Spinal cord (tissue), 9 donors: ENCODE measurements at regions not wholly inside any gene's neighbourhood (a gene's known extent, or its start where the extent isn't known, plus 50 kb on each side); places are given as distances from the start of the nearest gene placed in this dataset.
"Not testable (repeated sequence)": the region's sequence is repeated elsewhere in the genome, so short reads cannot be mapped to it uniquely, and the experiment has no call there.

Experiments
- DNase-seq, 6 donors: peaks; one replicate each; pipeline versions ENCODE4 v3.0.0 to v3.0.0-alpha.2; 2013 to 2015; ENCODE audit warnings: low spot score in 6 of 6, low read depth in 4 of 6
- H3K27ac ChIP-seq: one replicate; pipeline ENCODE4 v1.5.1; 2013; ENCODE audit warnings: low read depth, low read length, control low read depth
- H3K27me3 ChIP-seq: one replicate; pipeline ENCODE4 v1.6.1; 2013; ENCODE audit warnings: low read length; ENCODE audit not compliant: control insufficient read depth, insufficient read depth
- H3K36me3 ChIP-seq: one replicate; pipeline ENCODE4 v1.6.1; 2013; ENCODE audit warnings: low read length; ENCODE audit not compliant: control insufficient read depth, insufficient read depth
- H3K4me1 ChIP-seq: one replicate; pipeline ENCODE4 v1.6.1; 2013; ENCODE audit warnings: low read length; ENCODE audit not compliant: control insufficient read depth, insufficient read depth
- H3K4me3 ChIP-seq: one replicate; pipeline ENCODE4 v1.5.1; 2013; ENCODE audit warnings: low read depth, low read length, control low read depth
- H3K9me3 ChIP-seq: one replicate; pipeline ENCODE4 v1.6.1; 2013; ENCODE audit warnings: low read length; ENCODE audit not compliant: control insufficient read depth, insufficient read depth
- WGBS: methylation state at CpG from one replicate; pipeline ENCODE4 v1.1.5; 2013; ENCODE audit warnings: missing lambda C conversion rate; ENCODE audit not compliant: insufficient coverage; 5-methylcytosine and 5-hydroxymethylcytosine counted together
- donor health status: healthy.

DNA sequence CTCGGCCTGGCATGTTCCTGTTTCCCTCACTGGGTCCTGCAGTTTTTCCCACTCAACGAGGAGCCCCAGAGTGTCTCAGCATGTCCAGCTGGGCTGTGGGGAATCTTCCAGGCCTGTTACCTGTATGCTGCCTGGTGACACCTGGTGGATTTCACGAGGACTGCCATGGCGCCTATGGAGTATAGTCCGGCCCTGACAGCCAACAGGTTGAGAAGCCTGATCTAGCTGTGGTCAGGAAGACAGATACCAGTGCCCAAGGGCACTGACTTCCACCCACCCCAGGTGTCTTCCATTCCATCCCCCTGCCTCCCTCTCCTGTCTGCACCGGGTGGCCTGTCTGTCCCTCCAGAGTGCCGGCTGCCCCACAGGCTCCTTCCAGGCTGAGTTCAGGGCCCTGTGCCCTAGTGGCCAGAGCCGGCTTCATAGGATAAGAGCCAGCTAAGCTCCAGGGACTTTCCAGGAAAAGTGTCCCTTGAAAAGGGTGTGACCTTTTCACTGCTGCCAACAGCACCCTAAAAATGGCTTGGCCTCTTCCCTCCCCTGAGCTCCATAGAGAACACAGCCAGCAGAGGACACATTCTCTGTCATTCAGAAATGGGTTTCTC, 129.4 kb upstream of the AKAP13 start:
- not testable (repeated sequence) for H3K4me1 ChIP-seq, DNase-seq, H3K27ac ChIP-seq, H3K36me3 ChIP-seq, H3K27me3 ChIP-seq, H3K9me3 ChIP-seq, H3K4me3 ChIP-seq
- 80% methylated on average over 2 of the region's 8 CpGs for WGBS

DNA sequence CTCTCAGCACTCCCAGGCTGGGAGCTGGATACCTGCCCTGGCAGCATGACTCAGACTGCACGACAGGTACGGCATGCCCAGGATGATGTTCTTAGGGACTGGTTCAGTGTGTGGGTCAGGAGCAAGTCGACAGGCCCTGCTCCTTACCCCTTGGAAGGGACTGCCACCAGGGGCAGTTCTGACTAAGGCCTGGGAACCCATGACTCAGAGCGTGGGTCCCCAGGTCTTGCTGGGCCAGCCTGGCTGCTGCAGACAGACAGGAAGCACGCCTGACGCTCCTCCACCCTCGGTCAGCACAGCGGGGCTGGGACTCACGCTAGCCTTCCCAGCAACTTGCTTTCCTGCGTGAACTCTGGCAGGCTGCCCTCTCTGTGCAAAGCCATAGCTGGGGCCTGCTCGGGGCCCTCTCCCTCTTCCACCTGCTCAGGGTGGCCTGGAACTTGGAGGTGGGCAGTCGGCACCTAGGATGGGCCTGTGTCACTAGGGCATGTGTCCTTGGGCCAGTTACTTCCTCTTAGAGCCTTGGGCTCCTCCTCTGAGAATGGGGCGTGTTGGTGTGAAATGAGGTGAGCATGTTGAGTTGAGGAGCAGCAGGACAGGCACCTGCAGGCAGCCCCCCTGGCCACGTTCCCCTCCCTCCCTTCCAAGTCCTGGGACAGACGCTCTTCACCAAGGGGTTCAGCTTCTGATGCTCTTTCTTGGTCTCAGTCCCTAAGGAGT, 127.0 kb upstream of the AKAP13 start:
- not testable (repeated sequence) for H3K9me3 ChIP-seq, DNase-seq, H3K36me3 ChIP-seq, H3K27me3 ChIP-seq, H3K4me1 ChIP-seq, H3K27ac ChIP-seq, H3K4me3 ChIP-seq
- 80% methylated on average over 4 of the region's 15 CpGs for WGBS

DNA sequence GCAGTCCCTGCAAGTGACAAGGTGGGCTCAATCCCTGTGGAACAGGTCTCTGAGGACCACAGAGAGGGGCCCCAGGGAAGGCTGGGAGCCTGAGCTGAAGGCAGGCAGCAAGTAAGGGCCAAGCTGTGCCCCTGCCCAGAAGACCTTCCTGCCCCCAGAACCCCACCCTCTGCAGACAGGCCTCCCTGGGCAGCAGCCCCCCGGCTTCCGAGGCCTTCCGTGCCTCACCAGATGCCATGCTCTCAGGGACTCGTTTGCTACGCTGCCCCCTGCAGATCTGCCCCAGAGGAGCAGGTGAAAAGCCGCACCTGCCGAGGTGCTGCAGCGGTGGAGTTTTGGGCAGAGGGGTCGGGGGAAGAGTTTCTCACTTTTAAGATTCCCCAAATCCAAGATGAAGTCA, 125.4 kb upstream of the AKAP13 start:
- WGBS: no CpG with 5 or more reads among the region's 9 CpGs
- H3K4me1 ChIP-seq, H3K9me3 ChIP-seq, H3K27ac ChIP-seq, H3K4me3 ChIP-seq, H3K27me3 ChIP-seq, DNase-seq, H3K36me3 ChIP-seq: not testable (repeated sequence)

DNA sequence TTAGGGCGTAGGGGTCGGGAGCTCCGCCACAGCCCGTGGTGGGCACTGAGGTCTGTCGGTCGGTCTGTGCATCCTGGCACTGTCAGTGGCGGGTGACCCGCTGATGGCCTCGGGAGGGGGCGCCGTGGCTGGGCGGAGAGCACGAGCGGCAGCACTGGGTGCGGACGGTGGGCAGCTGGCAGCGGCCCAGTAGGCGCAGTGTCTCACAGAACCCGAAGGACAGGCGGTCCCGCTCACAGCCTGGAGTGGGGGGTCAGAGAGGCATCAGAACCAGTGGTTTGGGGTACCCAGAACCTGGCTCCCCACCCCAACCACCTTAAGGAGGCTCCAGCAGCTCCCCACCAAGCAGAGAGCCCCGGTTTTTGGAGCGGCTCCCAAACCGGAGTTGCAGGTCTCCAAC, 124.9 kb upstream of the AKAP13 start:
- DNase-seq, H3K4me3 ChIP-seq, H3K27me3 ChIP-seq, H3K9me3 ChIP-seq, H3K27ac ChIP-seq, H3K36me3 ChIP-seq, H3K4me1 ChIP-seq: not testable (repeated sequence)
- 85% methylated on average over 10 of the region's 24 CpGs for WGBS

DNA sequence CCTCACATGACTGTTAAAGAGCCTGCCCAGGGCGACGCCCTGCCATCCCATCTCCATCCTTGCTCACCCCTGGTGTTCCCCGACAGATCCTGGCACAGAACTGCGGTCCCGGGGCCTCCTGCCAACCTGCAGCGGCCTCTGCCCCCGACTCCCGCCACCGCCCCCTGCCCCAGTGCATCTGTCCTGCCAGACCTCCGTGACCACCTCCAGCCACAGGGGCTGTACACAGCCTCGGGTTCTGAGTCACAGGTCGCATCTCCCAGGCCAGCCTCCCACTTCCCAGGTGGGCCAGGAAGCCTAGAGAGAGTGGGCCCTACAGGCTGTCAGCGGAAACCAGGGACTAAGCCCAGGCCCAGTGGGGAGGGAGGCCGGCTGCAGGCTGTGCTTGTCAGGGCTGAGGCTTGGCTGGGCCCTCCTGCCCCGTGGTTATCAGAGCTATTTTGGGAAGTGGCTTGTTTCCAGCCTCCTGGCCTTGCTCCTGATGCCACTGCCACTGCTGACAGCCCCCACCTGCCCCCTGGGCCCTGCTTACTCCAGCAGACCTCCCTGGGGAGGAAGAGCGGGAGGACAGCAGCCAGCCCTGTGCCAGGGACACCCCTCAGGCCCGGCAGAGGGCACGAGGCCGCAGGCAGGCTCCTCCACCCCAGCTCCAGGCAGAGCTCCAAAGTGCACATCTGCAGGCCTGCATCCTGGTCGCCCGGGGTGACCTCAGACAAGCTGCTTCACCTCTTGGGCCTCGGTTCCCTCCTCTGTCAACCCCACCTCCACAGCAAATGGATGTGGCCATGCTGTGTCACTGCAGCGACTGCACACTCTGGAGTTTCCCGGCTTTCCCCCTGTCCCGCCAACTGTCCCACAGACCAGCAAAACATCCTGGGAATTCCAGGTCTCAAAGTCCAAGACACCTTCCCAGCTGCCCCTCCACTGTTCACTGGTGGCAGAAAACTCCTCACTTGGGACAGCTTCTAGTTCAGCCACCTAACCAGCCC, 124.1 kb upstream of the AKAP13 start:
- H3K9me3 ChIP-seq, H3K27ac ChIP-seq, H3K4me1 ChIP-seq, H3K36me3 ChIP-seq, H3K4me3 ChIP-seq, H3K27me3 ChIP-seq, DNase-seq: not testable (repeated sequence)
- WGBS: 82% methylated on average over 10 of the region's 25 CpGs

DNA sequence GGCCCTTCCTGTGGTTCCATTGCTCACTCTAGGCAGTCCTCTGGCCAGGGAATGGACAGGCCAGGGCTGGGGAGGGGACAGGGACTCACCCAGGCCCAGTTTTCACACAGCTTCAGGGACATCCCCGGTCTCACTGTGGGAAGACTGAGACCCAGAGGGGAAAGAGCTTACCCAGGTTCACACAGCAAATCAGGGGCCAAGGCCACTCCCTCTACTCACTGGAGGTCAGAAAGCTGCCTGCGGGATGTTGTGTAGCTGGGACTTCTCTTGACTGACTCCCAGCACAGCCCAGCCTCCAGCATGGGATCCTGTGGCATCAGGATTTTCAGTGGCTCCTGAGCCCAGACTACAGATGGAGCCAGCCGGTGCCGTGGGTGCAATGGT, 122.3 kb upstream of the AKAP13 start:
- H3K4me1 ChIP-seq, H3K27me3 ChIP-seq, DNase-seq, H3K4me3 ChIP-seq, H3K27ac ChIP-seq, H3K9me3 ChIP-seq, H3K36me3 ChIP-seq: not testable (repeated sequence)
- WGBS: 72% methylated on average over 2 of the region's 4 CpGs

DNA sequence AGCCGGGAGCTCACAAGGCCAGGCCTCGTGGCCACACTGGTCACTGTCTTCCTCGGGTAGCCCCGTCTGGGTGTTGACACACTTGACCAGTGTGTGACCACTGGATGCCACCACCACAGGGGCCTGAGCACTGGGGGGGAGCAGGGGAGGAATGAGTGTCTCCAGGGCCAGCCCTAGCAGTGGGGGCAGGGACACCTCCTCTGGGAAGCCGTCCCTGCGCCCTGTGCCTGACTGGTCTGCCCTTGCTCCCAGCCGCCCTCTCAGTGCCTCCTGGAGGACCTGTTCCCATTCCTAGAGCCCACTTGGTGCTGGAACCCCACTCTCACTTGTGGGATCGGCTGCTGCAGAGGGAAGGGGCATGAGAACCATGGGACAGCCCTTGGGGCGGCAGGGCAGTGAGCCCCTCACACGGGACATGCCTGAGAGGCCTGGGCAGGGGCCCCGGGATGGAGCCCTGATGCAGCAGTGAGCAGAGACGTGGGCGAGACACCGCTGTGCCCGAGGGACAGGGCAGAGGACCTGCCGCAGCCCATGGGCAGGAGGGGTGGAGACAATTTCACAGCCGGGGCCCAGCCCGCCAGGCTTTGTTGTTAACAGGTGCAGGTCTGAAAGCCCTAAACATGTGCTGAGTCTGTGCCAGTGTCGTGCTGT, 121.7 kb upstream of the AKAP13 start:
- not testable (repeated sequence) for DNase-seq, H3K4me3 ChIP-seq, H3K4me1 ChIP-seq, H3K36me3 ChIP-seq, H3K27ac ChIP-seq, H3K9me3 ChIP-seq, H3K27me3 ChIP-seq
- WGBS: 94% methylated on average over 4 of the region's 19 CpGs

DNA sequence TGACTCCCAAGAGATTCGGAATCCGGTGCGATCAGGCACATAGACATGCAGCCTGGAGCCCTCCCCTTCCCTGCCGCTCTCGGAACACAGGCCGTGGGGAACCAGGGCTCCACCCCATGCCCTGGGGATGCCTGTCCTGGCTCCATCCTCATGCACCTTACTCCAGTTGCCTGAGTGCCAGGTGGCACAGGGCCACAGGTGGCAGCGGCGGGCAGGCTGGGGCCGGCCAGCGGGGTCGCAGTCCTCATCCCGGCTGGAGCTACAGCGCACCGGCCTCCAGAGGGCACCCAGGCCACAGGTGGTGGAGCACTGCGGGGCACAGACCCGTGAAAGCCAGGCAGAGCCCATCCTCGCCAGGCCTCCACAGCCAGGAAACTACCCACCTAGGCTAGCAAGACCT, 119.9 kb upstream of the AKAP13 start:
- not testable (repeated sequence) for H3K4me1 ChIP-seq, H3K9me3 ChIP-seq, H3K27ac ChIP-seq, H3K36me3 ChIP-seq, H3K27me3 ChIP-seq, DNase-seq, H3K4me3 ChIP-seq
- WGBS: no CpG with 5 or more reads among the region's 17 CpGs

DNA sequence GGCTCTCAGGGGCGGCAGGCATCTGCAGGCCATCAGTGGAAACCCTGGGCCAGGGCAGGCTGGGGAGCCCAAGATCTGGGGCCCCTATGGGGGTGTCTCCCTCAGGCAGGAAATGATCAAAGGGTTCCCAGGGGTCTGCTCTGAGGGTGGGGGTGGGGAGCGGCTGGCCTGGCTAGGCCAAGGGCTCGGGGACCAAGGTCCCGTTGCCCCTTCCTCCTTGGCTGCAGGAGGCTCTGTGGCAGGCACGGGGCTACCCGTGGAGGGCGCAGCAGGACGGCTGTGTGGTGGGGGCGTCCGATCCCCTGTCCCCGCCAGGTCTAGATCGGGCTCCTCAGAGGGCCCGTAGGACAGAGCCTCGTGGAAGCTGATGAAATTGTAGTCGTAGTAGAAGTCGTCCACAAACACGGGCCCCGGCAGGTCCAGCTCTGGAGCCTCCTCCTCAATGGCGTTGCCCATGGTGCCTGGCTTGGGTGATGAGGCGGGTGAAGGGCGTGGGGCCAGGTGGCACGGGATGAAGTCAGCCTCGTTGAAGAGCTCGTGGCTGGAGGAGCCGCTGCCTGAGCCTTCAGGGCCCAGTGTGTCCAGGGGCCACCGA, 117.8 kb upstream of the AKAP13 start:
- H3K9me3 ChIP-seq: not testable (repeated sequence)

More for the DNA sequence above, 117.8 kb upstream of the AKAP13 start:
- not testable (repeated sequence) for DNase-seq, H3K4me3 ChIP-seq, H3K27me3 ChIP-seq, H3K4me1 ChIP-seq, H3K27ac ChIP-seq, H3K36me3 ChIP-seq
- WGBS: 88% methylated on average over 21 of the region's 26 CpGs
